Neural progenitor cell (in vitro differentiated cells): ENCODE measurements at regions not wholly inside any gene's neighbourhood (a gene's known extent, or its start where the extent isn't known, plus 50 kb on each side); places are given as distances from the start of the nearest gene placed in this dataset.

Experiments
- DNase-seq: peaks from one replicate; pipeline ENCODE4 v3.0.0-alpha.2; 2016; ENCODE audit warnings: low spot score
- H2AFZ ChIP-seq: fragments of 200-600 bp; sonication (generic); replicated peaks from 2 replicates; pipeline ENCODE4 v1.6.1; 2016; ENCODE audit warnings: antibody characterized with exemption
- H3F3A ChIP-seq: fragments of 200-600 bp; sonication (generic); 2 replicates; pipeline ENCODE4 v1.6.1; 2016; ENCODE audit warnings: antibody characterized with exemption, low read depth
- H3K27ac ChIP-seq: fragments of 200-600 bp; sonication (generic); 2 replicates; pipeline ENCODE4 v1.5.1; 2016; ENCODE audit warnings: mild to moderate bottlenecking
- H3K27me3 ChIP-seq: fragments of 200-600 bp; sonication (generic); 2 replicates; pipeline ENCODE4 v1.6.1; 2016; ENCODE audit warnings: mild to moderate bottlenecking, moderate library complexity
- H3K36me3 ChIP-seq: fragments of 200-600 bp; sonication (generic); 2 replicates; pipeline ENCODE4 v1.5.1; 2016
- H3K4me1 ChIP-seq: fragments of 200-600 bp; sonication (generic); 2 replicates; pipeline ENCODE4 v1.6.1; 2016; ENCODE audit warnings: mixed run types
- H3K4me2 ChIP-seq: fragments of 200-600 bp; sonication (generic); 2 replicates; pipeline ENCODE4 v1.6.1; 2016
- H3K4me3 ChIP-seq: fragments of 200-600 bp; sonication (generic); 2 replicates; pipeline ENCODE4 v1.5.1; 2016
- H3K79me2 ChIP-seq: fragments of 200-600 bp; sonication (generic); 2 replicates; pipeline ENCODE4 v1.6.1; 2016; ENCODE audit warnings: low read depth
- H3K9ac ChIP-seq: fragments of 200-600 bp; sonication (generic); 2 replicates; pipeline ENCODE4 v1.6.1; 2016
- H3K9me3 ChIP-seq: fragments of 200-600 bp; sonication (generic); 2 replicates; pipeline ENCODE4 v1.5.1; 2016; ENCODE audit warnings: low read depth
- H4K20me1 ChIP-seq: fragments of 200-600 bp; sonication (generic); 2 replicates; pipeline ENCODE4 v1.6.1; 2016; ENCODE audit warnings: low read depth
- H3K27ac Mint-ChIP-seq: 3 replicates; pipeline ENCODE4 v1.8.0; 2021; ENCODE audit warnings: mixed read lengths
- H3K27me3 Mint-ChIP-seq: 2 replicates; pipeline ENCODE4 v1.8.0; 2022; ENCODE audit warnings: low read depth, mild to moderate bottlenecking, inconsistent platforms, moderate library complexity, mixed read lengths; ENCODE audit not compliant: insufficient read depth
- H3K36me3 Mint-ChIP-seq: 3 replicates; pipeline ENCODE4 v1.8.0; 2021; ENCODE audit warnings: mixed read lengths
- H3K4me1 Mint-ChIP-seq: 3 replicates; pipeline ENCODE4 v1.8.0; 2021; ENCODE audit warnings: mixed read lengths
- H3K4me3 Mint-ChIP-seq: 3 replicates; pipeline ENCODE4 v1.8.0; 2021; ENCODE audit warnings: mild to moderate bottlenecking, moderate library complexity, mixed read lengths
- H3K9me3 Mint-ChIP-seq: 3 replicates; pipeline ENCODE4 v1.8.0; 2020; ENCODE audit warnings: mixed read lengths
- CTCF ChIP-seq: fragments of 200-600 bp; sonication (generic); IDR thresholded peaks from 2 replicates; pipeline ENCODE4 v1.5.1; 2017; ENCODE audit warnings: antibody characterized with exemption, mild to moderate bottlenecking
- EZH2 ChIP-seq: fragments of 200-600 bp; sonication (generic); IDR thresholded peaks from 2 replicates; pipeline ENCODE4 v1.6.1; 2017; ENCODE audit warnings: antibody characterized with exemption, mild to moderate bottlenecking, moderate library complexity
- EZH2phosphoT487 ChIP-seq: fragments of 200-600 bp; sonication (generic); IDR thresholded peaks from 2 replicates; pipeline ENCODE4 v1.6.1; 2017; ENCODE audit warnings: antibody characterized with exemption

- Histone ChIP-seq H3K4me1 (no peaks in the 10 kb centered on the region), H3K79me2 (no peaks in the 10 kb centered on the region), H3K9me3 (no peaks in the 10 kb centered on the region), H2AFZ (peak overlapping the region; percentile 88), H3K27ac (no peak overlapping the region), H3K27me3 (no peaks in the 10 kb centered on the region), H3K4me3 (no peak overlapping the region), H3K36me3 (no peaks in the 10 kb centered on the region), H4K20me1 (no peaks in the 10 kb centered on the region), H3K4me2 (no peak overlapping the region), H3K9ac (no peak overlapping the region), H3F3A (no peaks in the 10 kb centered on the region)
- peak; percentile 74 for TF ChIP-seq CTCF
- TF ChIP-seq EZH2phosphoT487: no peak
- peaks cover 3% of the 10 kb centered on the region for H3K27me3 Mint-ChIP-seq
- DNase-seq: peak; percentile 71
- H3K4me3 Mint-ChIP-seq: no peak overlapping the region
- peak overlapping the region; percentile 60 for H3K27ac Mint-ChIP-seq
- no peaks in the 10 kb centered on the region for H3K9me3 Mint-ChIP-seq
- no peaks in the 10 kb centered on the region for H3K4me1 Mint-ChIP-seq
- no peaks in the 10 kb centered on the region for H3K36me3 Mint-ChIP-seq
Observed at GRCh38 chr4:138035781-138036258, 206.3 kb downstream of the SLC7A11 start.

GRCh38 chr4:138034871-138035270 lies 207.3 kb downstream of the SLC7A11 start:
- H3K27me3 Mint-ChIP-seq: peaks cover 3% of the 10 kb centered on the region

GRCh38 chr4:138032222-138032621 lies 209.9 kb downstream of the SLC7A11 start:
- TF ChIP-seq EZH2phosphoT487 (no peak), CTCF (no peak), EZH2 (no peak)
- H3K4me3 ChIP-seq: no peak overlapping the region
- no peaks in the 10 kb centered on the region for H4K20me1 ChIP-seq
- no peak overlapping the region for H3K9ac ChIP-seq
- no peak overlapping the region for H3K4me2 ChIP-seq
- H3K36me3 ChIP-seq: no peaks in the 10 kb centered on the region
- no peaks in the 10 kb centered on the region for H3F3A ChIP-seq
- no peak overlapping the region for H3K27ac ChIP-seq
- peaks cover 3% of the 10 kb centered on the region for H3K4me1 Mint-ChIP-seq
- peaks cover 2% of the 10 kb centered on the region for H3K27me3 Mint-ChIP-seq
- no peak overlapping the region for H2AFZ ChIP-seq
- no peak overlapping the region for H3K27ac Mint-ChIP-seq
- H3K79me2 ChIP-seq: no peaks in the 10 kb centered on the region
- H3K9me3 ChIP-seq: no peaks in the 10 kb centered on the region
- no peak overlapping the region for H3K4me3 Mint-ChIP-seq
- peaks cover 4% of the 10 kb centered on the region for H3K4me1 ChIP-seq
- H3K27me3 ChIP-seq: no peaks in the 10 kb centered on the region
- H3K36me3 Mint-ChIP-seq: no peaks in the 10 kb centered on the region
- DNase-seq: no peak
- no peaks in the 10 kb centered on the region for H3K9me3 Mint-ChIP-seq

More at GRCh38 chr4:138034871-138035270, 207.3 kb downstream of the SLC7A11 start:
- H3K36me3 Mint-ChIP-seq: no peaks in the 10 kb centered on the region
- no peak overlapping the region for H3K4me3 Mint-ChIP-seq
- Histone ChIP-seq H4K20me1 (no peaks in the 10 kb centered on the region), H3K4me2 (no peak overlapping the region), H3K9me3 (no peaks in the 10 kb centered on the region), H3F3A (no peaks in the 10 kb centered on the region), H3K27me3 (no peaks in the 10 kb centered on the region), H2AFZ (no peak overlapping the region), H3K79me2 (no peaks in the 10 kb centered on the region), H3K9ac (no peak overlapping the region), H3K36me3 (no peaks in the 10 kb centered on the region), H3K4me3 (no peak overlapping the region), H3K27ac (no peak overlapping the region), H3K4me1 (no peaks in the 10 kb centered on the region)
- no peaks in the 10 kb centered on the region for H3K9me3 Mint-ChIP-seq
- no peak for DNase-seq
- H3K4me1 Mint-ChIP-seq: no peaks in the 10 kb centered on the region
- TF ChIP-seq EZH2 (no peak), EZH2phosphoT487 (no peak), CTCF (no peak)
- no peak overlapping the region for H3K27ac Mint-ChIP-seq
